HG03565 (cell line): ENCODE measurements at regions not wholly inside any gene's neighbourhood (a gene's known extent, or its start where the extent isn't known, plus 50 kb on each side); places are given as distances from the start of the nearest gene placed in this dataset.

Experiments
- ATAC-seq: cut with Tn5 transposase; IDR thresholded peaks from one replicate; pipeline ENCODE4 v1.9.1; 2021; ENCODE audit warnings: mild to moderate bottlenecking, moderate library complexity; ENCODE audit not compliant: unreplicated experiment

- ATAC-seq = no peak
Measured at GRCh38 chr7:41313171-41313570, 389.7 kb downstream of the INHBA start.

- ATAC-seq = no peak
Measured at GRCh38 chr7:41312235-41312634, 390.7 kb downstream of the INHBA start.

- ATAC-seq = no peak
Measured at GRCh38 chr7:41311301-41311700, 391.6 kb downstream of the INHBA start.

GRCh38 chr7:41306486-41306885 is 396.4 kb downstream of the INHBA start:
- no peak for ATAC-seq

GRCh38 chr7:41305001-41305400 is 397.9 kb downstream of the INHBA start:
- no peak for ATAC-seq

- ATAC-seq = no peak
Measured at GRCh38 chr7:41303709-41304108, 399.2 kb downstream of the INHBA start.

- no peak for ATAC-seq
Measured at GRCh38 chr7:41298409-41298808, 404.5 kb downstream of the INHBA start.

GRCh38 chr7:41297166-41297565 is 405.7 kb downstream of the INHBA start:
- ATAC-seq = no peak

GRCh38 chr7:41295455-41295815 is 407.5 kb downstream of the INHBA start:
- no peak for ATAC-seq

GRCh38 chr7:41294556-41295454 is 408.1 kb downstream of the INHBA start:
- ATAC-seq = no peak

GRCh38 chr7:41292487-41292886 is 410.4 kb downstream of the INHBA start:
- no peak for ATAC-seq

- ATAC-seq = no peak
Measured at GRCh38 chr7:41287559-41288335, 415.1 kb downstream of the INHBA start.

- no peak for ATAC-seq
Measured at GRCh38 chr7:41280491-41280890, 422.4 kb downstream of the INHBA start.

GRCh38 chr7:41277561-41277960 is 425.3 kb downstream of the INHBA start:
- ATAC-seq = no peak

GRCh38 chr7:41275255-41275654 is 427.6 kb downstream of the INHBA start:
- no peak for ATAC-seq

- no peak for ATAC-seq
Measured at GRCh38 chr7:41274179-41274578, 428.7 kb downstream of the INHBA start.

- no peak for ATAC-seq
Measured at GRCh38 chr7:41272664-41273063, 430.2 kb downstream of the INHBA start.

- no peak for ATAC-seq
Measured at GRCh38 chr7:41268878-41269277, 434.0 kb downstream of the INHBA start.

GRCh38 chr7:41261080-41261479 is 441.8 kb downstream of the INHBA start:
- ATAC-seq = no peak

GRCh38 chr7:41257660-41258059 is 445.2 kb downstream of the INHBA start:
- ATAC-seq = no peak

- ATAC-seq = no peak
Measured at GRCh38 chr7:41256186-41256945, 446.5 kb downstream of the INHBA start.
